G401.6 (cell line): ENCODE measurements at regions not wholly inside any gene's neighbourhood (a gene's known extent, or its start where the extent isn't known, plus 50 kb on each side); places are given as distances from the start of the nearest gene placed in this dataset.
A peak's percentile ranks its signal among the peaks of the same experiment; 100 is the strongest.
"Not testable (repeated sequence)": the region's sequence is repeated elsewhere in the genome, so short reads cannot be mapped to it uniquely, and the experiment has no call there.

Experiments
- FAIRE-seq: peaks from 2 replicates; lab custom pipeline; 2012; peaks lifted over from hg19 to GRCh38; lab: Jason Lieb, UNC

DNA sequence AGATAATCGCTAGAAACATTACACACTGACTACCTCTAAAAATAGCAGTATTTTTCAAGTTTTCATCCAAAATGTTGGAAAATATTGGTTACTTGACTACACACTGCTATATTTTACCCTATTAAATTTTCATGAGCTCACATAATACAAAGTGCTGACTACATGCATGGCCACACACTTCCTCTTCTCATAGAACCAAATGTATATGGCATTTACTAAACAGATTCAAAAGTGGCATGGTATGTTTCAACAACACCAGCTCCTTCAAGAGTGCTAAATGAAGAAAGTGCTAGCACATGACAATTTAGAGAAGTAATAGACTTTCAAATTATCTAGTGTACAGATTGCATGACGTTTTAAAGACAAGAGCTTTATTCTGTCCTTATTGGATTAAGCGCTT lies 780.4 kb upstream of the SLITRK6 start:
- FAIRE-seq: no peak

DNA sequence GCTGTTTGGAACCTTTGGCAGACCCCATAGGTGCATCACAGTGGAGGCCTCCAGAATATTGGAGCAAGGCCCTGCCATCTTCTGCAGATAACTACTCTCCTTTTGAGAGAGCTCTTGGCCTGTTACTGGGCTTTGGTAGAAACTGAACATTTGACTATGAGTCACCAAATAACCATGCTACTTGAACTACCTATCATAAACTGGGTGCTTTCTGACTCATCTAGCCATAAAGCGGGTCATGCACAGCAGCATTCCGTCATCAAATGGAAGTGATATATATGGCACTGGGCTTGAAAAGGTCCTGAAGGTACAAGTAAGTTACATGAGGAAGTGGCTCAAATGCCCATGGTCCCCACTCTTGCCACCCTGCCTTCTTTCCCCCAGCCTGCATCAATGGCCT lies 782.5 kb upstream of the SLITRK6 start:
- no peak for FAIRE-seq

DNA sequence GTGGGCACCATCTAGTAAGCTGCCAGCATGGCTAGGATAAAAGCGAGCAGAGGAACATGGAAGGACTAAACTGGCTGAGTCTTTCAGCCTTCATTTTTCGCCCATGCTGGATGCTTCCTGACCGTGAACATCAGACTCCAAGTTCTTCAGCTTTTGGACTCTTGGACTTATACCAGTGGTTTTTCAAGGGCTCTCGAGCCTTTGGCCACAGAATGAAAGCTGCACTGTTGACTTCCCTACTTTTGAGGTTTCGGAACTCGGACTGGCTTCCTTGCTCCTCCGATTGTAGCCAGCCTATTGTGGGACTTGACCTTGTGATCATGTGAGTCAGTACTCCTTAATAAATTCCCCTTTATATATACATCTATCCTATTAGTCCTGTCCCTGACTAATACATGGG lies 785.1 kb upstream of the SLITRK6 start:
- no peak for FAIRE-seq

DNA sequence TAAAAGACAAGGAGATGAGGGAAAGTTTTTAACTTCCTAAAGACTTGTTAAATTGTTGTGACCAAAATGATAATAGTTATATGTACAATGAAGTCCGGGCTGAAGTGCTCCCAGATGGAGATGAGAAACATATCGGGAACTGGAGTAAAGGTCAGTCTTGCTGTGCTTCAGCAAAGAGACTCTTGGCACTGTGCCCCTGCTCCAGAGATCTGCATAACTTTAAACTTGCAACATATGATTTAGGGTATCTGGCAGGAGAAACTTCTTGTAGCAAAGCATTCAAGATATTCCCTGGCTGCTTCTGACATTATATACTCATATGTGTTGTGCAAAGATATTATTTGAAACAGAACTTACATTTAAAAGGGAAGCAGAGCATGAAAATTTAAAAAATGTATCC lies 786.6 kb upstream of the SLITRK6 start:
- no peak for FAIRE-seq

DNA sequence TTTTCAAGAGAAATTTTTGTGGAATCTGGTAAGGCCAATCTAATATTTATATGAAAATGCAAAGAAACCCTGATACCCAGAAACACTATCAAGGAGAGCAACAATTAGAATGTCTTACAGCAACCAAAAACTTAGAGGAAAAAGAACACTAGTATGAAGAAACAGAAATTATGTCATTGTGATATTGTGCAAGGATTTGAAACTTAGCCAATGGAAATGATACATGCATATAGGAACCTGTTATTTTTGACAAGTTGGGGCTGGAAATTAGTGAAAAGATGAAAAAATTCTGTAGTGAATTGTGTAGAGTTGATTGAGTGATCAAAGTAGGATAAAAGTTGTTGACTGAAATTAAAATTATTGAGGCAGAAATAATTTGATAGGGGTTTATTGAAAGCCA lies 792.6 kb upstream of the SLITRK6 start:
- no peak for FAIRE-seq

DNA sequence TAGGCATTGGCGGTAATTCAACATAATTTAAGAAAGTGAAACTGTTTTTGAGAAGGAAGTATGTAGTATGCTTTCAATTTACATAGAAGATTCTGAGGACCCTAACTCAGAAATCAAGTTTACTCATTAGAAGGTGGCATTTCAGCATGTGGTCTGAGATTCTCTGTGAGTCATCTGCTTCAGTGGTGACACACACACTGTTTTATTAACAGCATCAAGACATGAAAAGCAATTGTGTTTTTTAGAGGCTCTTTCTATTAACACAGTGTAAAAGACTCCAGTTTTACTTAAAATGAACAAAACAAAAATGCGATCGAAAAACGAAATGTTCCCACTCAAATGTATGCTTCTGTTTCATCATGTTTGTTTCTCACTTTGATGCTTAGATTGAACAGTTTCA lies 802.1 kb upstream of the SLITRK6 start:
- FAIRE-seq: no peak

DNA sequence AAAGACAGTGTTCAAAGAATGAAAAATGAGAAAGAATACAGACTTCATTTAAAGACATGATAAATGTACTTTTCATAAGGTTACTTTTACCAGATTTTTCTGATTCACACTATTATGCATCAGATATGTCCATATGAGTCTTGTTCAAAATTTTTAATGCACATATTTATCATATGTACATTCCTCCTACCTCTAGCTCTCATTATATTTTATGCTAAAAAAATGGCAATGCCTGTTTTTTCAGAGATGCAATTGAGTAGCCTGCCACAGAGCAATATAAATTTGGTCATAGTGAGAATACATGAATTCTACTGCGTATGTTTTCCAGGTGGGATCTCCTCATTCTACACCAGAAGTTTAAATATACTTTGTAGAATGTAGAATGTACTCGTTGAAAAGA lies 807.0 kb upstream of the SLITRK6 start:
- FAIRE-seq: no peak

DNA sequence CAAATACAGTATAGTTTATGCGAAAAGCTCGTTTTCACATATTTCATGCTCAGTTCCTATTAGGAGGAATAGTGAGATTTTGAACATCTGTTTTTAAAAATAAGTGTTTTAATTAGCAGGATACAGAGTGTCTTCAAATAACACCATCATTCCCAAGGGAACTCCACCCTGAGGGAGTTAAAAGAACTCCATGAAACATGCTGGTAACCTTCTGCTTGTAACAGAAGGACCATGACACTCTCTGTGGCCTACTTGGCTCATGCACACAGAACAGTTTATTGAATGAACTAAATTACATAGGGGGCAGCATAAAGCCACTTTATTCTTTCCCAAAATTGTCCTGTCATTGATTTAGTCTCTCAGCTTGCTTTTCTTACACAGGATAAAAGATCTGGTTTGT lies 809.5 kb upstream of the SLITRK6 start:
- no peak for FAIRE-seq

DNA sequence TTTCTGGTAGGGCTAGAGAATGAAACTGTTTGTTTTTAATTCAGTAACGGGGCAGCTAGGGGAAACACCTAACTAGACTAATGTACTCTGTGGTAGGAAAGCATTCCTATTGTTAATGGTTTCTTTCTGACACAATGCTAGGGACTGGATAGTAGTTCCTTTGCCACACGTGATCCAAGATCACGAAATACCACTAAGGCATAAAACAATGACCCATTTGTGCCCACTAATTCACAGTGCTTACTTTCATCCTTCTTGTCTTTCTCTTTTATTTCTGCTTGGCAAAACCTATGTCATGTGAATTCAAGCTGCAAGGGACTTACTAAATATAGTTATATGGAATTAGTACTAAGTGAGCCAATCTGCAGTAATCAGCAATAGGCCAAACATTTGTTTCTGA lies 834.1 kb upstream of the SLITRK6 start:
- no peak for FAIRE-seq

DNA sequence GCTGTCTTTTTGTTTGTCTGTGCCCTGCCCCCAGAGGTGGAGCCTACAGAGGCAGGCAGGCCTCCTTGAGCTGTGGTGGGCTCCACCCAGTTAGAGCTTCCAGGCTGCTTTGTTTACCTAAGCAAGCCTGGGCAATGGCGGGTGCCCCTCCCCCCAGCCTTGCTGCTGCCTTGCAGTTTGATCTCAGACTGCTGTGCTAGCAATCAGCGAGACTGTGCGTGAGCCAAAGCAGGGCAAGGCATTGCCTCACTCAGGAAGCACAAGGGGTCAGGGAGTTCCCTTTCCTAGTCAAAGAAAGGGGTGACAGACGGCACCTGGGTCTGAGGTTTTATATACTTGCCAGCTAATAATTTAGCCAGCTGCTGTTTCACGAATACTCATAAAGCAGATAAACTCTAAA lies 852.0 kb upstream of the SLITRK6 start:
- not testable (repeated sequence) for FAIRE-seq

DNA sequence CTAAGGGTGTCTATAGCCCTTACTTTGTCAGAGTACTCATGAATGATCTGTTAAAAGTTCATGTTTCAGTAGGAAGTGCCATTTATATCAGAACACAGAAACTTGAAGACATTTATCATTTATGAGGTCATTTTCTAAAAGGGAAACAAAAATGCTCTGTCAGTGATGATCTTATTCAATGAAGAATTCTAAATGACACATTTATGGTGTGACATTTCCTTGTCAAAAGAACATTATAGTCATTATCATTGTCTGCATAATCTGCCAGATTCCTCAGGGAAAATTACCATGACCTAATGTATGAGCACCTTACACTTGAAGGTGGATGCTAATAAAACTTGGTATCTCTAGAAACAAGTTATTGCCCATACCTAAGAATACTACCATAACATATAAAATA lies 853.8 kb upstream of the SLITRK6 start:
- FAIRE-seq: no peak

DNA sequence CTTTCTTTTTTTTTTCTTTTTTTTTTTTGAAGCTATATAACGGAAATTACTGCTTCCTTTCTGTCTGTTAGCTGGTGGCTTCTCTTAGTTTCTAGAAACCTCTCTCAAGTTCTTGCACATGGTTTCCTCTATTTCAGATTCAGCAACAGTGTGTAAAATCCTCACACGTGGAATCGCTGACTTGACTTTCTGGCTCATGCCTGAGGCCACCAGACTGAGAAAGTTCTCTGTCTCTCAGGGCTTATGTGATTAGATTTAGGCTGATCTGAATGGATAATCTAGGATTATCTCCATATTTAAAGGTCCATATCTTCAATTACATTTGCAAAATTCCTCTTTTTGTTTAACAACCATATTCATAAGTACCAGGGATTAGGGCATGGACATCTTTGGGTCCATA lies 856.3 kb upstream of the SLITRK6 start:
- no peak for FAIRE-seq

DNA sequence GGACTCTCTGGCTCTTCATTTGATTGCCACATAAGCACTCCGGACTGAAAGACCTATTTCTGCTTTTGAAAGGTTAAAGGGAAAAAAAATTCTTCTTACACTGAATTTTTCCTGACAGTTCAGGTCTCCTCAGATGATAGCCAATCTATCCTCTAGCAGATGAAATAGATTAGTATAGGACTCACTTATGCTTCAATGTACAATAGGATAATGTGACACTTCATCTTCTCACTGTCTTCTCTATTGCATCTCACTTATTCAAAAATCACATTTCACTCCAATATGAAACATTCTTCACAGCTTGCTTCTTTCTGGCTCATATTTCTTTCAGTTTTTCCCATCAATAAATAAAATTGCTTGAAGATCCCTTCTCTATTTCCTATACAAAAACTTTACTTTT lies 860.9 kb upstream of the SLITRK6 start:
- FAIRE-seq: no peak

DNA sequence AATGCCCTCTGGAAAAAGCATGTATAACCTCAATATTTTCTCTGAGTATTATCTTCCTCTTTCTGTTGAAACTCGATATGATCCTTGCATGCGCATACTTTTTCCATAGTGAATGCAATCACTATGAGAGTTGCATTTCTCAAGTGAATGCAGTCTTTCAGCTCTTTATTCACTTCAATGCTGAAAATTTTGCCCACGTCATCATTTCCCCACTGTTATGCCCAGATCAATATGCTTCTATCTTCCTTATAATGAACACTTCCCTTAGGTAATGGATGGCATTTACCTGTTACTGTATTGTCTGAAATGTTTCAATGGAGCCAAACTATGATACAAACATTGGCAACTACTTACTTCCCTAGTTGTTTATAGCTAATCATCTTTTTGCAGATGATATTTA lies 866.6 kb upstream of the SLITRK6 start:
- no peak for FAIRE-seq

DNA sequence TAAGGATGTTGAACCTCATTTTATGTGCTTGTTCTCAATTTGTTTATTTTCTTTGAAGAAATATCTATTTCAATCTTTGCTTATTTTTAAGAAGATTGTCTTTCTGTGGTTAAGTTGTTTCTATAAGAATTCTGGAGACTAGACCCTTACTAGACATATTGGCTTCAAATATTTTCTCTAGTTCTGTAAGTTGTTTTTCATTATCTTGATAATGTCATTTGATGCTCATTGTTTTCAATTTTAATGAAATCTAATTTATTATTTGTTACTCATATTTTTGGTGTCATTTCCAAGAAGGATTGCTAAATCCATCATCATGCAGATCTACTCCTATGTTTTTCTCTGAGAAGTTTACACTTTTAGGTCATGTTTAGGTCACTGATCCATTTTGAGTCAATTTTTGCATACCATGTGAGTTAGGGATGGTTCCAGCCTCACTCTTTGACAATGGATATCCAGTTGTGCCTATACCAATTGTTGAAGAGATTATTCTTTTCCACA lies 874.8 kb upstream of the SLITRK6 start:
- no peak for FAIRE-seq

DNA sequence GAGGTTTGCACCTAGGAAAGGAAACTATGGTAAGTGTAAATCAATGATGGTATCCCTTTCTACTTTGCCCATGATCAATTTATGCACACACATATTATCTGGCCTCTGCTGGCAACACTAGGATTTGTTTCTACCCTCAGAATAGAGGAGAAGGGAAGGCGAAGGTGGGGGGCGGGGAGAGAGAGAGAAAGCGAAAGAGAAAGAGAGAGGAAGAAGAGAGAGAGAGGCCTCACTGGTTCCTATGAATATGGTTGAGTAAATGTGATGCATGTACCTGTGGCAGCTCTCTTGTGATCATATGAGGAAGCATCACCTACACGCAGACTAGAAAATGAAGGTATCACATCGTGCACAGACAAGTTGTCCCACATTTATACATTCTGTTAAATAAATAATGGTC lies 882.0 kb upstream of the SLITRK6 start:
- FAIRE-seq: no peak

DNA sequence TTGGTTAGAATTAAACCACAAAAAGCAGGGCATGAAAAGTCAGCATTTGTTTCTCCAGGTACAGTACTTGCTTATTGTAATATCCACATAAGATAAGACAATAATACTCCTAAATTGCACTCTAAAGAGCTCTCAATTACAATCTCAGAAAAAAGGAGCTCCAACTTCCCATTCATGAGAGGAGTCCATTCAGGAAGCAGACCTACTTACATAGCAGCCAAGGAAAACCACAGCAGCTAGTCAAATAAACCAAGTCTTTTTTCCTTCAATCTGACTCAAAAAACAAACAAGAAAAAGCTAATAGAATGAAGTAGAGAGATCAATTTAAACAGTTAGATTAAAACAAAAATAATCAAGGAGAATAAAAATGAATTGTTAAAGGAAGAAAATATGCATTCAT lies 885.2 kb upstream of the SLITRK6 start:
- FAIRE-seq: peak; percentile 21

DNA sequence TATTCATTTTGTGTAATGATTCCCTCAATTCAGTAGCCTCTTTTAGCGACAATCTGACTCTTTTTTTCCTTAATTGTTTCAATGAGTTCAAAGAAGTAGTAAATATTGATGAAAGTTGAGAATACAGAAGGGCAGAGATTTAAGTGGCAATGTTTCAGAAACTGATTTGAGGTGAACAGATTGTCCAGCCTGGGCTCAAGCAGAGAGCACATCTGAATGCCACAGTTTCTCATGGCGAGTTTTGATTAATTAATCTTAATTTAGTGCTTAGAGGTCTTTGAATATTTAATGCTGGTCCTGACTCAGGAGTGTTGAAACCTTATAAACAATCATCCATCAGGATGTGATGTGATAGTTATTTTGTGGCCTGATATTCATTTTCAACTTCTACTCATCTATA lies 890.7 kb upstream of the SLITRK6 start:
- FAIRE-seq: no peak

DNA sequence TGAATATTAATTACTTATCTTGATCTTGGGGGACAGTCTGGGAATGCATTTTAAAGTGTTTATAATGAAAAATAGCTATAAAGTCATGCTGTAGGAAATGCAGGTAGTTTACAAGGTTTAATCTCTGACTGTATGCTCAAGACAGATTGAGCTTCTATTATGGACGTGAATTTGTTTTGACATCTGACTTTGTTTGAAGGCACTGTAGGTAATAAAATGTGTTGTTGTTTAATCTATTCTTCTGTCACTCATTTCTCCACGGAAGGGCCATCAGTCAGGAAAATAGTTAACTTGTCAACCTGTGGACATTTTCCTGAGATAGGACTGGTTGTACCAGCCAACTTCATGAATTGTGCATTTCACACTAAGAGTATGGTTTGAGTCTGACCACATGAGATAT lies 893.1 kb upstream of the SLITRK6 start:
- no peak for FAIRE-seq

DNA sequence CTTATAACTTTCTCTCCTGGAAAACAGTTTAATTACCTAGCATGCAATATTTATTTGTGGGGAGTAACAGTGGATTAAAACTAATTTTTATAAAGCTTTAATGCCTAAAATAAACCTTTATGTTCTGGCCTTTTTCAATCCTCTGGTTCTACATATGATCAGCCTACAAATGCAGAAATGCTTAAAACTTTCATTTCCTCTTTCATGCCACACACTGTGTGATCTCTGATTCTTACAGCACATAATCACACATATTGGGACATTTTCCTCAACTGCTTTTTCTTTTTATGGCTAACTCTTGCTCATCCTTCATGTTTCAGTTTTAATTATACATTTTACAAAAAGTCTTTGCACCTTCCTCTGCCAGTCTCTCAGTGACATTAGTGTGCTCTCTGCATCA lies 910.8 kb upstream of the SLITRK6 start:
- no peak for FAIRE-seq

DNA sequence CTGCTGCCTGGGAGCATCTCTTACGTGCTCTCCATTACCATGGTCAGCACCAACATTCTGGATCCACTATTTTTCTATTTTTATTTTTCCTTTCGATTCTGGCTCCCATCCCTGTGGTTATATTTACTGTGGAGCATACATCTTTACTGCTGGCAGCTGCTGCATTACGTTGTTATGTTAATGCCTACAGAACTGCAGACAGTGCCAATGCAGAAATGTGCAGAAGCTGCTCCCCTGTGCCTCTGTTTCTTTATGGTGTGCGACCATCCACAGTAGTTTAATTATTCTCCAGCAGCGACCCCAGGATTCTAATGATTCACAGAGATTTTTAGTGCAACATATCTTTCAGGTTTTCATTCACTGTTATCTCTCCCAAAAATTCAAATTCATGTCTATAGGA lies 911.7 kb upstream of the SLITRK6 start:
- no peak for FAIRE-seq

DNA sequence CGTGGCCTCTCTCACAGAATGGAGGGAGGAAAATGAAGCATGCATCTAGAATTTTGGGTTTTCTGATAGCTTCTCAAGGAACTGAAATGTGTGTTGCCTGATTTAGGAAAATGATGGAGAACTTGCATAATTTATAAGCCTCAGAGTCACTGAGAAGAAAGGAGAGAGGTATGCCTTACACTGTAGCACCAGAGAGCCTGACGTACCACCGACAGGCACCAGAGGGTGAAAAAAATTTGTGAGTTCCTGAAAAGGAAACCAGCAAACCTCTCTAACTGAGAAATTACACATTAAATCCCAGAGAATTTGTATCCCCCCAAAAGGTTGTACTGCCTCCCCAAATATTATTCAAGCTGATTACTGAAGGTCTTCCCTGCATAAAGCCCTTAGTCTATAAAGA lies 915.3 kb upstream of the SLITRK6 start:
- no peak for FAIRE-seq

DNA sequence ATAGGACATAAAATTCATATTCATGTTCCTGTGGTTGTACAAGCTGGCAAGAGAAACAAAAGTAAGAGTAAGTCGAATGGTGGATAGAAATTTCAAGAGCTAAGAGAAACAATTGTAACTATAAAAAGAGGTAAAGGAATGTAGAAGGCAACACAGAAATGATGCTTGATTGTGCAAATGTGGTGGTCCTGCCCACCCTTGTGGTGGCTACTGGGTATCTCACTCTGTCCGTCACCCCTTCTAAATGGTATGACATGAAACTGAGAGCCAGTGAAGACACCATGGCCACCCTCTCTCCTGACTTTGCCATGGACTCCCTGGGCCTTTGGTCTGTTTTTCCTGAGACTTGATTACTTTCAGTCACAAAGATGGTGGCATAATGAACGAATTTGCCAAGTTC lies 925.9 kb upstream of the SLITRK6 start:
- FAIRE-seq: no peak

DNA sequence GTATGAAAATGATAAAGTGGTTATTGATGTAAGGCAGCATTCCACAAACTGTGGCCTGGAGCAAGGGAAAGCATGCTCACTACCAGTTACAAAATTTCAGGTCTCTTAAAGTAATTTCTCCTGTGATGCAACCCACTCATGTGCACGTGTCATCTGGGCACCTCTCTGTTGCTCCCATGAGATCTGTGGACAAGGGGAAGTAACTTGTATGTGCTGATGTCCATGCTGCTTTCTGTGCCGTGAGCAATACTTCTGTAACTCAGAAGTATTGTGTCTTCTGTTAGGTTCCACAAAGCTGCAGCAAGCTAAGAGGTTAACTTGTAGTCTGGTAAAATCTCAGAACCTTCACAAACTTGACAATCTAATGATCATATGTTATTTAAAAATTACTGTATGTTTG lies 930.0 kb upstream of the SLITRK6 start:
- FAIRE-seq: no peak

DNA sequence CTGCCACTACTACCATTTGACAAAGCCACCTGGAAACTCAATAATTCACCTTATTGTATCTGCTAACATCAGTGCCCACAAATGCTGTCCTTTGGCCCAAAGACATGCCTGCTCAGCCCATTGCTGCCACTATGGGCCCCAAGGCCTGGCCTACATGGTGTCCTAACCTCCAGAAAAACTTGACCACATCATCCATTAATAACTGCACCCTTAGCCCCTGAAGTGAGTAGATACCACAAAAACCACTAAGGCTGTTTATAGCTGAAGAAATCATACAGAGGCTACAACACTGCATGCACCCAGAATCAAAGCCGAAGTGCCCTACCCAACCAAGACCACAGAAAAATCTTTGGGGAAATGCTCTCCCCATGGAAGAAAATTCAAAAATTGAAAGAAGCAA lies 932.8 kb upstream of the SLITRK6 start:
- FAIRE-seq: no peak
